ENCODE measurements at regions not wholly inside any gene's neighbourhood (a gene's known extent, or its start where the extent isn't known, plus 50 kb on each side); places are given as distances from the start of the nearest gene placed in this dataset.

DNA sequence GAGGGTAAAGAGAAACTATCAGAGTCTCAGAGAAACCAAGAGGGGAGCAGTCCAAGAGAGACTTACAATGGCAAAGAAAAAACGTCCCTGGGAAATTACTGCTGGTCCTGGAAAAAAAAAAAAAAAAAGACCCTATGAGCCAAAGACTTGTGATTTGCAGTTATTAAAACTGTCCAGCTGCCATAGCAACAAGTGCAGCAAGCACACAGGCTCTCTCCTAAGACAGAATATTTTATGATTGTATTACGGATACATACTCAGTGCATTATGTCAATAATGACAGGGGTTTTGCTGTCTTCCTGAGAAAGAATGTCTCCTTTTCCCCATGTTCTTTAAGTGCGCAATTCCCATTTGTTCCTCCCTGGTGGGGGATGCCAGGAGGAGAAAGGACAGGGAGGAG, 178.5 kb downstream of the GPAM start:
- in situ Hi-C loops (cut with HindIII; ENCODE audit: low sequenced_read_pairs): no loop called here

DNA sequence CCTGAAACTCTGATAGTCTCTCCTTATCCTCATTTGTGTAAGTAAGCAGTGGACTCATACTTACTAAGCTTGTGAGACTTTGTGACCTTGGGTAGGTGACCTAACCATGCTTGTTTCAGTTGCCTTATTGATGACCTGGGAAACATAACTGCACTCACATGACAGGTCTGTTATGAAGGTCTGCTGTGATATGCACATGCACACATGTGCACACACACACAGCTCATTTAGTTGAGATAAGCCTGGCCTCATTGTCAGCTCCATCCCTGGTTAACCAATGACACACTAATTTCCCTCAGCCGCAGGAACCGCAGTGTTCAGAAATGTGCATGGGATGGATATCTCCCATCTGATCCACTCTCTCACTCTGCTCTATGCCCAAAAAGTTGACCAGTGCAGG, 177.2 kb downstream of the GPAM start:
- in situ Hi-C loops (cut with HindIII; ENCODE audit: low sequenced_read_pairs): no loop called here

DNA sequence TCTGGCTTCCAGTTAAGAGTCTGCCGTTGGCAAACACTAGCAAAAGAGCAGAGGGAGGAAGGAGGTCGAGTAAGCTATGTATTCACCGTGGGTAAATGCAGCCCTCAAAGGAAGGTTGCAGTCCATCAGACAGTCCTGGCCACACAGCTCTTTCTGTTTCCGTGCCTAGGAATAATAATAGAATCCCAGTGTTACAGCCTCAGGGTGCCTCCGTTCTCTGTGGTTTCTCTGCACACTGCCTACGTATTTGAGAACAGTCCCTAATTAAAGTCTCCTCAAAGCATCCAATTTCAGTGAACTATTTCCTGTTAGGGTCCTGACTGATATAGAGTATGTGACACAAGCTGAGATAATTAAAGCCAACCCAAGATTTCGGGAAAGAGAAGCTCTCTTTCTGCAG, 176.7 kb downstream of the GPAM start:
- in situ Hi-C loops (cut with HindIII; ENCODE audit: low sequenced_read_pairs): no loop called here

DNA sequence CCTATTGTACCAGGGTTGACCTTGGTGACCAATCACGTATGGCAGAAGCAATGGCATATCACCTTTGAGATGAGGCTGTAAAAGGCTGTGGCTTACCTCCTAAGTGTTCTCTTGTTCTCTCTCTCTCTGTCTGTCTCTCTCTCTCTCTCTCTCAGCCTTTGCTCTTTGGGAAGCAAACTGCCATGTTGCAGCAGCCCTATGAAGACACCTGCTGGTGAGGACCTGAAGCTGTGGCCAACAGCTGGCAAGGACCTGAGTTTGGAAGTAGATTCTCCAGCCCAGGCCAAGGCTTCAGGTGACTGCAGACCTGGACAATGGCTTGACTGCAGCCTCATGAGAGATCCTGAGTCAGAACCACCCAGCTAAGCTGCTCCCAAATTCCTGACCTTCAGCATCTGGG, 161.4 kb downstream of the GPAM start:
- in situ Hi-C loops (cut with HindIII; ENCODE audit: low sequenced_read_pairs): no loop called here

DNA sequence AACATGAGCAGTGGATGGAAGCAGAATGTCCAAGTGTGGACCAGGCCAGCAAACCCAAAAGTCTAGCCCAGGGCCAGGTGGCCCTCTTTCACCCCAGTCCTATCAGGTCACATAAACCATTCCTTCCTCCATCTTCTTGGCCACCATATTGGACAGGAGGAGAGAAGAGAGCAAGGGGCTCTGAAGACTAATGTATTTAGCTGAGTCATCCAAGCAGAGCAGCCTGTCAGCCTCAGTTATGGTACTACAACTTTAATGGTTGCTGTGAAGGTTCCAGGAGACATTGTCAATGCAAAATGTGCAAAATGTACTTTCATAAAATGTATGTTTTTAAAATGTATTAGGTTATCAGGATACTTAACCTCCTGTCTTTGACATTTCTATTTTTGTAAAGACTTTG, 159.5 kb downstream of the GPAM start:
- in situ Hi-C loops (cut with HindIII; ENCODE audit: low sequenced_read_pairs): no loop called here

DNA sequence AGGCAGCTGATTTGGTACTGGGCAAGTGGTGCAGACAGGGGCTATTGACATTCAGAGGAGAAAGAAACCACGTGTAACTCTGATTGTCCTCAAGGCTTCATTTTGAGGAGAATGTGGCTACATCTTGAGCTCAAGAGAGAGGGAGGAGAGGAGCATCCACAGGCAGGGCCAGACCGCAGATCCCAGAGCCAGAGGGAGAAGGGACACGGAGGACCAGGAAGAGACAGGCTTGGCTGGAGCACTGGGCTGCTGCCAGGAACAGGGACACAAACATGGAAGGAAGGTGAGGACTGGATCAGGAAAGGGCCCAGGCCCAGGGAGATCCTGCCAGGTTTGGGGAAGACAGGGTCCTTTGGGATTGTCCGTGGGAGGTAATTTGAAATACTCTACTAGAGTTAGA, 158.3 kb downstream of the GPAM start:
- in situ Hi-C loops (cut with HindIII; ENCODE audit: low sequenced_read_pairs): no loop called here

DNA sequence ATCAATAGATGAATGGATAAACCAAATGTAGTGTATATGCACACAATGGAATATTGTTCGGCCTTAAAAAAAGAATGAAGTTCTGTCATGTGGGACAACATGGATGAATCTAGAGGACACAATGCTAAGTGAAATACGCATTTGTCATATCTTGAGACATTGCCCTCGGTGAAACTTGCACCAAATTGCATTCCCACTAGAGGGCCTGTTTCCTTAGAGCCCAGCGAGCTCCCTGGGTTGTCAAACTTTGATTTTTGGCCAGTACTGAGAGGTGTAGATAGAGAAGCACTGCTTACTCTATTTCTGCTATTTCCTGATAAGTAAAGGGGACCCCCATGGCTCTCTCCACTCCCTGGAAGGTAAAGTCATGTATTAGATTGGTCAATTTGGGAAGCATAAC, 157.1 kb downstream of the GPAM start:
- in situ Hi-C loops (cut with HindIII; ENCODE audit: low sequenced_read_pairs): no loop called here

DNA sequence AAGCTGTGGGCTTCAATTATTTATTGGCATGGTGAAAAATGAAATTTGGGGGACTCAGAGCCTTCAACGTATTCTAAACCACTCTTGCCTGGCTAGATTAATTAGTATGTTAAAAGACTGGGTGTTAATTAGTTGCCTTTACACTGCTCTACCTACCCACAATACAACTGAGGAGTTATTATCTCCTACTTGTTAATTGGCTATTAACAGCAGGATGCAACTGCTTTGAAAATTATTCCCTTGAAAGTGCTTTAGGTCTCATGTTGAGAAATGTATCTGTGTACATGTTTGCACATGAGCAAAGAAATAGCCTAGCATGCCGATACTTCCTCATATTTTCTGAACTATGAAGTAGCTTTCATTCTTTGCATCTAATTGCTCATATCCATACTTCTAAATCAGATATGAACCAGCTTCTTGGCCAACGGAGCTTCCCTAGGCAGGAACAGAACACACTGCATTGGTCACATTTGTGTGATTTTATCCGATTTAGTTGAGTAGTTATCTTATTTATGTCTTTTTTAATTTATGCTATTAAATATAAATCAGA, 155.8 kb downstream of the GPAM start:
- in situ Hi-C loops (cut with HindIII; ENCODE audit: low sequenced_read_pairs): no loop called here

DNA sequence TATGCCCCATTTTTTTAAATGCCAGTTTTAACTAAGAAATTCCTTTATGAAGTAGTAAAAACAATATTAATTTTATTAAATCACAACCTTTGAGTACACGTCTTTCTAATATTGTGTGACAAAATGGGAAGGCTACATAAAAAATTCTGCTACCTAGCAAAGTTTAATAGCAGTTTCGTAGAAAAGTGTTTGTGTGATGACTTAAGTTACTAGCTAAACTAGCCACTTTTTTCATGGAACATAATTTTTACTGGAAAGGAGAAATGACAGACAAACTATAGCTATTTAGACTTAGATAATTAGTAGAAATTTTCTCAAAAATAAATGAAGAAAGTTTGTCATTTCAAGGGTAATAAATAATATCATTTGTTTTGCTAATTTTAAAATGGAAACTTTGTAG, 153.1 kb downstream of the GPAM start:
- in situ Hi-C loops (cut with HindIII; ENCODE audit: low sequenced_read_pairs): no loop called here

DNA sequence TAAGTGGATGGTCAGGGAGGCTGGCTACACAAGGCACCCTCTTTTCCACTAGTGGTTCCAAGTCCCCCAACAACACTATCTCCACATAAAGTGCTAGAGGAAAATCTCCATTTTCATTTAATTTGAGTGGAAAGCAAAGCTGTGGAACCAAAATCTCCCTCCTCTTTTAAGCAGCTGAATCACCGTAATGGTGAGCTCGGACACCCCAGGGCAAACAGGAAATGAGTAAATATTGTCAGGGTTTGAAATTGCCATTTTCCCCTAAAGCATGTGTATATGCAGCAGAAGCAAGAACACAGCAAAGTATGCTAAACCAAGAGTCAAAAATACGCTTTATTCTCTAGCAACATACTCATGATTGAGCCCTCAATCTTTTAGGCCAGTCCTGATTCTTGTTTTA, 143.7 kb downstream of the GPAM start:
- in situ Hi-C loops (cut with HindIII; ENCODE audit: low sequenced_read_pairs): loop anchor here (5.0 kb wide), 1 partner anchor 42 kb away; no protein-coding TSS in a partner anchor

DNA sequence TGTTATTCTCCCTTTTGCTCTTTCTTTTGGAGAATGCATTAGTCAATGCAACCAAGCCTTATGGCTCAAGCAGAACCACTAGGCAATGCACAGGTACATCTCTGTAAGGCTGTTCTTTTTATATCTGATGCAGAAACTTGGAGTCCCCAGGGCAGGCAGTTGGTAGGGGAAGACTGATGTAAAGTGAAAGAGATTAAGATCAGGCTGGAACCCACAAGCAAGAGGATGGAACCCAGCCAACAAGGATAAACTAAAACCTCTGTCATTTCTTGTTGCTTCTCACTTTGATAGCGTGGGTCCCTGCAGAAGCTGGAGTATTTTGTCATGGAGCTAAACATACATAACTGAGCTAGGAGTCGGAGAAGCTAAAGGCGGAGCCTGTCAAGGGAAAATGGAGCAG, 142.9 kb downstream of the GPAM start:
- in situ Hi-C loops (cut with HindIII; ENCODE audit: low sequenced_read_pairs): no loop called here

DNA sequence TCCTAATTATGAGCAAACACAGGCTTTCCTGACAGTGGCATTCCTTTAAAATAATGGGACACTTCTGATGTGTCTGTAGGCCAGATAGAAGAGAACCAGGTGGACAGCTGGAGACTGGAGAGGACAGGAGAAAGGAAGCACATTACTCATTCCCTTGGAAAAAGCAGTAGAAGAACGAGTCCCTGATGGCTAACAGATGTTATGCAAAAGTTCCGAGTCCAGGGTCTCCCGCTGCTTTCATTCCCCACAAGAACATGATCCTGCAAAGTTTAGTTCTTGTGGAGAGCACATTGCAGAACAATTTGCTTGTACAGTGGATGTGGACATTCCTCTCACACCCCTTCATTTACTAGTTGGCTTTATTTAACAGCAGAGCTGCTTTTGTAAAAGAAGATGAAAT, 137.6 kb downstream of the GPAM start:
- in situ Hi-C loops (cut with HindIII; ENCODE audit: low sequenced_read_pairs): no loop called here

DNA sequence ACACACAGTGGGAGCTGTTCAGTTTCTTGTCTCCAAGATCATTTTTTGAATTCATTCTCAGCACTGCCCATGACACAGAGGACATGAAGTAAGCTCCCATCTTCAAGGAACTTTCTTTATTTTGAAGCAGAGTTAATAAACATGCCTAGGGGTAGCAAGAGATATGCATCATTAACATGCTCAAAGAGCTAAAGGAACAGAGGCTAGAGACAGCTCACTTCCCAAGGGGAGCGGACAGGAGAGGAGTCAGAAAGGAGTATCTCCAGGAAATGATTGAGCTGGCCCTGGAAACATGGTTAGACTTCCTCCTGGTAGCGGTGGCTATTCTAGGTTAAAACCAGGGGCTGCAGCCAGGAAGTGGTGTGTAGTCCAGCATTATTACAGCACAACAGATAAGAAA, 135.9 kb downstream of the GPAM start:
- in situ Hi-C loops (cut with HindIII; ENCODE audit: low sequenced_read_pairs): no loop called here

DNA sequence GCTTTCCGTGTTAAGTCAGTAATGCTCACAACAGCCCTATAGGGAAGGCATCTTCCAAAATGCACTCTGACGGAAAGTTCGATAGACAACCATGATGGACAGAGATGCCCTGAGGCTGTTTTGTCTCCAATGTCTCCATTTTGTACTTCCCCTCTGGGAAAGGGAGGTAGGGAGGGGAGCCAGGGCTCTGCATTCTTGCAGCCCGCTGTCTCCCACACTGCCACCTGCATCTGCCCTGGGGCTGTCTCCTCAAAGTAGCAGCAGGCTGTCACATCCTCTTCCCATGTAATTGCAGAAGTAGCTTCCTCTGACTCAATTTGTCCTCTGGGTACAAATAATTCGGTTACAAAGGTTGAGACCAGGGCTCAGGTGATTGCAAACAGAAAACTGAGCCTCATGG, 131.4 kb downstream of the GPAM start:
- in situ Hi-C loops (cut with HindIII; ENCODE audit: low sequenced_read_pairs): no loop called here

DNA sequence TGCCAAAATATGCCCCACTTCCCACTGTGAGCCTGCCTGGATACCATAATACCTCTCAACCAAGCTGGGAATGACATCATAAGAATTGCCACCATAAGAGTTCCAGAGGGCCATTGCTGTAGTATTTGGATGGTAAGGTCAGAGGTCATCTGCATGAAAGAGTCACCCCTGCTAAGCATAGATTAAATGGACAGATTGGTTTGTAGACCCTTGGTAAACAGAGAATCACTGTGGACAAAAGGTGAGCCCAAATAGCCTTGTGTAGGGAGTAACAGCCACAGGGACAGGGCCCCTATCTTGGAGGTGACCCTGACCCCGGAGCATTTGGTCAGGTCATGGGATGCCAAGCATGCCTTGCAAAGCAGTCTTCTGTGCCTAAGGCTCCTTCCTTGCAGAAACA, 129.7 kb downstream of the GPAM start:
- in situ Hi-C loops (cut with HindIII; ENCODE audit: low sequenced_read_pairs): no loop called here

DNA sequence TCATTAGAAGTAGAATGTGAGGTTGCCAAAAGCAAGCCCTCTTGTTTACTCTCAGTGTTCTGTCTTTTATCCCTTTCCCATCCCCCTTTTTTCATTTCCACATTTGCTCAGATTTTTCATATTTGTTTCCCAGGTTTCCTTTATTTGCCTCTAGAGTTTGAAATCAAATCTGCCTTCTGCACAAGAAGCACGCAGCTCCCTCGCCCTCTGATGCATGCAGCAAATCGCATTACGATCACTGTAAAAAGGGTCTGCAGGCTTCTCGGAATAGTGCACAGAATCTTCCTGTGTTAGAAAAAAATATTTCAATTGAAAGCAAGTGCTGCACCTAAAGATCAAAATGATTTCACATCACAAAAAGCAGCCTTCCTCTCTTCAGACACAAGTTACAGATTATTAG, 129.0 kb downstream of the GPAM start:
- in situ Hi-C loops (cut with HindIII; ENCODE audit: low sequenced_read_pairs): no loop called here

DNA sequence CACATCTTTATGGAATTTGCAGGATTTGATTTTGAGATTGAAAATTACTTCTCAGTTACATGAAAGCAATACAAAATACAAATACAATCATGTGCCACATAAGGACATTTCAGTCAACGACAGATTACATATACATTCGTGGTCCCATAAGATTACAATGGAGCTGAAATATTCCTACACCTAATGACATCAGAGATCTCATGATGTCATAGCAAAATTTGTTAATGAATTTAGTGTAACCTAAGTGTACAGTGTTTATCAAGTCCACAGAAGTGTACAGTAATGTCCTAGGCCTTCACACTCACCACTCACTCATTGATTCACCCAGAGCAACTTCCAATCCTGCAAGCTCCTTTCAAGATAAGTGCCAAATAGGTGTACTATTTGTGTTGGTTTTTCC, 126.5 kb downstream of the GPAM start:
- in situ Hi-C loops (cut with HindIII; ENCODE audit: low sequenced_read_pairs): no loop called here

DNA sequence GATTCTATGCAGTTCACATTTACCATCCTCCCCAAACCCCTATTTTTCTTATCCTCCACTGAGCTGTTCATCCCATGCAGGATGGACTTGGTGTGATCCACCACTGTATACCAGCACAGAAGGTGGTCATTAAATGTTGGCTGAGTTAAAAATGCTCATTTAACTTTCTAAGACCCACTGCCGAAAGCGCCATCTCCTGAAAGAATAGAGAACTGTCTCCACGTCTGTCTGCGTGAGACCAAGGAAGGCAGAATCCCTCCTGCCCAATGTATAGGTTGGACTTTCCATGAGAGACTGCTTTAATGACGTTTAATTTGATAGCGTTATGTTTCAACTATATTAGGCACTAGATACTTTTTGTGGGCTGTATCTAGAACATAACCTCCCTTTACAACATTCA, 124.3 kb downstream of the GPAM start:
- in situ Hi-C loops (cut with HindIII; ENCODE audit: low sequenced_read_pairs): no loop called here

DNA sequence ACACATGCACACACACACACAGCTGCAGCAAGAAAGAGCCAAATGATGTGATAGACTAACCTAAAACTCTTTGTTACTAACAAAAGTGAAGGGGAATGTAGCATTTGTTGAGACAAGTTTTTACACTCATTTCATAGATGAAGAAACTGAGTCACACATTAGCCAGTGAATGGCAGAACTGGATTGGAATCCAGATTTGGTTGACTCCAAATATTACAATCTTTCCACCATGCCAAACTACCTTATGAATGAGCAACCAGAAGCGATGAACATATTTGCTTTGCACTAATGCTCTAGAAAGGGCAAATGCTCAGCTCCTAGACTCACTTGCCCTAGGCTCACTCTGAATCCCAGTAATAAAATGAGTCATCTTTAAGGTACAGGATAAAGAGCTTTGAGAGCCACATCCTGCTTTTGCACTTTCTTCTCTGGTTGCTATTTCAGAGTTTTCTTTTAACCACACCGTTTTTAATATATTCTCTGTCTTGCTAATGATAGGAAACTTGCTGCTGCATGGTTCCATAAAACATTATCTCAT, 111.9 kb downstream of the GPAM start:
- in situ Hi-C loops (cut with HindIII; ENCODE audit: low sequenced_read_pairs): no loop called here

DNA sequence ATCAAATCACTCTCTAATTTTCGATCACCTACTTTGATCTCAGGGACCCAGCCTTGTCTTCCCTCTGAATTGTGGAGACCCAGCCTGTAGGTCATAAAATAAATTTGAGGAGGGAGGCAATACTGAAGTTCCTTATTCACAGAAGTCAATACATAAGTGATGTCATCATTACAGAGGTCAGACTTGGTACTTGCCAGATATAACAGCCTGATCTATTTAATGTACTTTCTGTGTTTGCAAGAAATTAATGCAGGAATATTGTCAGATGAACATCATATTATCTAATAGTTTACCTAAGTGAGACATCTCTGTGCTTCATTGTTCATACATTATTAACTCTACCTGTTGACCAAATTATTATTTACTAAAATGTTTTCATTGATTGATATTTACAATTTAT, 105.6 kb downstream of the GPAM start:
- in situ Hi-C loops (cut with HindIII; ENCODE audit: low sequenced_read_pairs): no loop called here

DNA sequence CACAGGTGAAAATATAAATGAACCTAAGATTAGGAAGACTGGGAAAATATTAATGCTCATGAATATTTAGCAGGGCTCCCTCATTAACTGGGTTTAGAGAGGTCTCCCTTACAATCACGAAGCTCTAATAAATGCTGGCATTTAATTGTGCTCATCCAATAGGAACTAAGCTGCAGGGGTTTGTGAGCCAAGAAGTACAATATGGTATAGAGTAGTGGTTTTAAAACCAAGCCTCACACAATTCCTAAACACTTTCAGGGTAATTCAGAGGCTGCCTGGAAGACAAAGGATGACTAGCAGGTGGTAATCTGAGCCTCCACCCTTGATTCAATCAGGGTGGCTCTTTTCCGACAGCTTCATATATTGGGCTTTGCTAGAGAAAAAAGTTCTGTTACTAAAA, 103.3 kb downstream of the GPAM start:
- in situ Hi-C loops (cut with HindIII; ENCODE audit: low sequenced_read_pairs): loop anchor here (5.0 kb wide), 1 partner anchor 43 kb away; no protein-coding TSS in a partner anchor

DNA sequence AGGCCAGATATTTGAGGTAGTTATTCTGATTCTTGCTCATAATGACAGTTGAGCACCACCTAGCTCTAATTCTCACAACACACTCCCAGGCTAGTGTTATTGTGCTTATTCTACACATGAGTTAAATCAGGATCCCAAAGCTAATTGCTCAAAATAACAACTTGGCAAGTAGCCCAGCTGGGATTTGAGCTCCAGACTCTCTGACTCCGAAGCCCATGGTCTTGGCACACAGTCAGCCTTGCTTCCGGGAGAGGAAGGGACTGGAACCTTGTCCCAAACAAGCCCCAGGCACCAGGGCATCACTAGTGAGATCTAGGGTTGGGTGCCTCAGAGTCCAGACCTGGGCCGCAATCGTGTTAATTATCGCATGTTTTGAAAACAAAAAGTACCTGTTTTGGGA, 101.4 kb downstream of the GPAM start:
- in situ Hi-C loops (cut with HindIII; ENCODE audit: low sequenced_read_pairs): loop anchor here (5.0 kb wide), 1 partner anchor 45 kb away; no protein-coding TSS in a partner anchor

DNA sequence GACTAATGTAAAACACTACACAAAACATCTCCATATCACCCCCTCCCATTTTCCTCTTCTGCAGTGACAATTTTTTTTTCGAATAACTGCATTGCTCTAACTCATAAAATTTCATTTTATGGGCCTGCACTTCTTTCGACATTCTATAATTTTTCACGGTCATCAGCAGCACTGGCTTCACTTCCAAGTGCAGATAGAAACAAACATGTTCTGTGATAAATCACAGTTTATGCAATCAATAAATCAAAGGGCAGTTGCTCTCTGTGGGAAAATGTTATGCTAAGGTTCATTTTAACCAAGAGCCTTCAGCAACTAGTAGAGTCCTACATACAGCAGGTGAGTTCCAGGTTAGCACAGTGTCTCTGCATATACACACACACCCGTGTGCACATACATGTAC, 100.1 kb downstream of the GPAM start:
- in situ Hi-C loops (cut with HindIII; ENCODE audit: low sequenced_read_pairs): loop anchor here (5.0 kb wide), 1 partner anchor 46 kb away; no protein-coding TSS in a partner anchor

Measured in DLD1 (cell line).